ENCODE measurements at regions not wholly inside any gene's neighbourhood (a gene's known extent, or its start where the extent isn't known, plus 50 kb on each side); places are given as distances from the start of the nearest gene placed in this dataset.

GRCh38 chr6:10305790-10306415 is 109.0 kb downstream of the TFAP2A start:
- DNase-seq (ENCODE audit: low read depth in 2 of 2), result no peak

GRCh38 chr6:10303608-10304506 is 111.0 kb downstream of the TFAP2A start:
- no peak for DNase-seq (ENCODE audit: low read depth in 2 of 2)

GRCh38 chr6:10302566-10303235 is 112.2 kb downstream of the TFAP2A start:
- no peak for DNase-seq (ENCODE audit: low read depth in 2 of 2)

GRCh38 chr6:10300071-10300470 is 114.8 kb downstream of the TFAP2A start:
- no peak for DNase-seq (ENCODE audit: low read depth in 2 of 2)

GRCh38 chr6:10297832-10298231 is 117.0 kb downstream of the TFAP2A start:
- DNase-seq (ENCODE audit: low read depth in 2 of 2), result no peak

GRCh38 chr6:10278746-10279145 is 136.1 kb downstream of the TFAP2A start:
- DNase-seq (ENCODE audit: low read depth in 2 of 2), result no peak

GRCh38 chr6:10276660-10277287 is 138.1 kb downstream of the TFAP2A start:
- DNase-seq (ENCODE audit: low read depth in 2 of 2), result no peak

GRCh38 chr6:10276106-10276505 is 138.8 kb downstream of the TFAP2A start:
- DNase-seq (ENCODE audit: low read depth in 2 of 2), result no peak

GRCh38 chr6:10272591-10272990 is 142.3 kb downstream of the TFAP2A start:
- DNase-seq (ENCODE audit: low read depth in 2 of 2), result no peak

GRCh38 chr6:10271982-10272381 is 142.9 kb downstream of the TFAP2A start:
- no peak for DNase-seq (ENCODE audit: low read depth in 2 of 2)

GRCh38 chr6:10269814-10270472 is 144.9 kb downstream of the TFAP2A start:
- DNase-seq (ENCODE audit: low read depth in 2 of 2), result no peak

GRCh38 chr6:10268611-10269310 is 146.1 kb downstream of the TFAP2A start:
- no peak for DNase-seq (ENCODE audit: low read depth in 2 of 2)

GRCh38 chr6:10268111-10268510 is 146.8 kb downstream of the TFAP2A start:
- no peak for DNase-seq (ENCODE audit: low read depth in 2 of 2)

GRCh38 chr6:10266462-10266861 is 148.4 kb downstream of the TFAP2A start:
- no peak for DNase-seq (ENCODE audit: low read depth in 2 of 2)

- no peak for DNase-seq (ENCODE audit: low read depth in 2 of 2)
Observed at GRCh38 chr6:10266061-10266460, 148.8 kb downstream of the TFAP2A start.

- DNase-seq (ENCODE audit: low read depth in 2 of 2), result no peak
Observed at GRCh38 chr6:10262505-10262904, 152.4 kb downstream of the TFAP2A start.

- DNase-seq (ENCODE audit: low read depth in 2 of 2), result no peak
Observed at GRCh38 chr6:10259671-10260070, 155.2 kb downstream of the TFAP2A start.

GRCh38 chr6:10258341-10258740 is 156.5 kb downstream of the TFAP2A start:
- no peak for DNase-seq (ENCODE audit: low read depth in 2 of 2)

- DNase-seq (ENCODE audit: low read depth in 2 of 2), result no peak
Observed at GRCh38 chr6:10256113-10256690, 158.7 kb downstream of the TFAP2A start.

GRCh38 chr6:10250655-10251220 is 164.1 kb downstream of the TFAP2A start:
- no peak for DNase-seq (ENCODE audit: low read depth in 2 of 2)

All from dermis microvascular lymphatic vessel endothelial cell (primary cell).